Gastrocnemius medialis (tissue), 4 donors: ENCODE measurements at regions not wholly inside any gene's neighbourhood (a gene's known extent, or its start where the extent isn't known, plus 50 kb on each side); places are given as distances from the start of the nearest gene placed in this dataset.

Experiments
- ATAC-seq, 2 donors: fragments of 150-250 bp; one replicate each; pipeline ENCODE4 v1.9.1; 2016
- DNase-seq, 2 donors: peaks; one replicate each; pipeline ENCODE4 v3.0.0-alpha.2; 2019
- H3K27ac ChIP-seq, 4 donors: fragments of 200-600 bp; sonication (generic); 1 replicate in 1 of 4; 2 replicates in 3 of 4; pipeline ENCODE4 v1.5.1; 2016 to 2018; ENCODE audit warnings: mild to moderate bottlenecking in 2 of 4, moderate library complexity in 1 of 4
- H3K27me3 ChIP-seq, 3 donors: fragments of 200-600 bp; sonication (generic) in 2 of 3; 1 replicate in 1 of 3; 2 replicates in 2 of 3; pipeline versions ENCODE4 v1.5.1 to v1.6.0; 2016 to 2019; ENCODE audit warnings: mild to moderate bottlenecking in 1 of 3, moderate library complexity in 1 of 3
- H3K36me3 ChIP-seq, 2 donors: fragments of 200-600 bp; sonication (generic) in 1 of 2; one replicate each; pipeline ENCODE4 v1.5.1; 2017 to 2018
- H3K4me1 ChIP-seq, 2 donors: fragments of 200-600 bp; sonication (generic) in 1 of 2; one replicate each; pipeline ENCODE4 v1.5.1; 2016 to 2017; ENCODE audit warnings: mild to moderate bottlenecking in 2 of 2
- H3K4me3 ChIP-seq, 4 donors: fragments of 200-600 bp; sonication (generic) in 3 of 4; 1 replicate in 1 of 4; 2 replicates in 3 of 4; pipeline ENCODE4 v1.5.1; 2016 to 2019; ENCODE audit warnings: mild to moderate bottlenecking in 2 of 4
- H3K9me3 ChIP-seq, 3 donors: fragments of 200-600 bp; sonication (generic) in 2 of 3; 1 replicate in 1 of 3; 2 replicates in 2 of 3; pipeline ENCODE4 v1.5.1; 2016 to 2019
- POLR2A ChIP-seq, 2 donors: fragments of 450-650 bp; IDR thresholded peaks; one replicate each; pipeline ENCODE4 v1.6.1; 2017; ENCODE audit warnings: antibody characterized with exemption in 2 of 2, mild to moderate bottlenecking in 2 of 2, moderate library complexity in 2 of 2
- in situ Hi-C, 4 donors: fragments of 200-750 bp; cut with MboI; loops; one replicate each; pipeline versions ENCODE4 v1.15.0 to v1.8.0; 2017; ENCODE audit warnings: low sequenced_read_pairs in 4 of 4
- intact Hi-C: fragments of 100-400 bp; cut with DNase I; formaldehyde crosslinking; loops from one replicate; pipeline ENCODE4 v1.15.1; 2023; ENCODE audit warnings: low total_unique reads
- TF ChIP-seq, protein P1 (sequence below), 5 experiments: fragments of 450-650 bp in 3 of 5; fragments of 200-600 bp in 2 of 5; sonication (generic) in 2 of 5; IDR thresholded peaks in 4 of 5; conservative IDR thresholded peaks in 1 of 5; 1 replicate in 4 of 5; 2 replicates in 1 of 5; pipeline ENCODE4 v1.5.1; 2016 to 2019; ENCODE audit warnings: antibody characterized with exemption in 5 of 5, mild to moderate bottlenecking in 3 of 5, moderate library complexity in 3 of 5

DNA sequence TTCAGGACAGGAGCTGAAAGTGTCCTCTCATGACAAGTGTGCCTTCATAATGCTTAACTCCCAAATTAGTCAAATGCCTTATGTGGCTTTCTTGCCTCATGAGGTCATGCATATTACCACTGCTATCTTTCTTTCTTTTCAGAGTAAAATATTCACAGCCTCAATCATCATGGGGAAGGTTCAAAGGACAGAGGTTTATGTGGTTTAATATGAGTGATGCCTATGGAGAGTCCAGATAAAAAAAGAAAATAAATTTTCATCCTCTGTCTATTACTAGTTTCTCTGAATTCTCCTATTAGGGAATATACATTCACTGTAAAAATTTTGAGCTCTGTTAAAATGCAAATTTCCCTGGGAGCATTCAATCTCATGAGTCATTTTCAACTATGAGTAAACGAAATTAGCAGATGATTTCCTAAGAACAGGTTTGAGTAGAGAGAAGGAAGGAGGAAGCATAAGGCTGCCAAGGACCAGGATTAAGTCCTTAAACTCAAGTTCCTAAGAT, 396.9 kb upstream of the ADGRB3 start:
- Histone ChIP-seq H3K4me1 (no peaks in the 10 kb centered on the region), H3K36me3 (no peaks in the 10 kb centered on the region), H3K27me3 (no peaks in the 10 kb centered on the region), H3K27ac (no peak overlapping the region), H3K4me3 (no peak overlapping the region), H3K9me3 (no peaks in the 10 kb centered on the region)
- no peak for ATAC-seq
- intact Hi-C loops: no loop called here
- no peak for TF ChIP-seq POLR2A (IDR thresholded peaks at IDR 0.05)
- TF ChIP-seq, protein P1, sequence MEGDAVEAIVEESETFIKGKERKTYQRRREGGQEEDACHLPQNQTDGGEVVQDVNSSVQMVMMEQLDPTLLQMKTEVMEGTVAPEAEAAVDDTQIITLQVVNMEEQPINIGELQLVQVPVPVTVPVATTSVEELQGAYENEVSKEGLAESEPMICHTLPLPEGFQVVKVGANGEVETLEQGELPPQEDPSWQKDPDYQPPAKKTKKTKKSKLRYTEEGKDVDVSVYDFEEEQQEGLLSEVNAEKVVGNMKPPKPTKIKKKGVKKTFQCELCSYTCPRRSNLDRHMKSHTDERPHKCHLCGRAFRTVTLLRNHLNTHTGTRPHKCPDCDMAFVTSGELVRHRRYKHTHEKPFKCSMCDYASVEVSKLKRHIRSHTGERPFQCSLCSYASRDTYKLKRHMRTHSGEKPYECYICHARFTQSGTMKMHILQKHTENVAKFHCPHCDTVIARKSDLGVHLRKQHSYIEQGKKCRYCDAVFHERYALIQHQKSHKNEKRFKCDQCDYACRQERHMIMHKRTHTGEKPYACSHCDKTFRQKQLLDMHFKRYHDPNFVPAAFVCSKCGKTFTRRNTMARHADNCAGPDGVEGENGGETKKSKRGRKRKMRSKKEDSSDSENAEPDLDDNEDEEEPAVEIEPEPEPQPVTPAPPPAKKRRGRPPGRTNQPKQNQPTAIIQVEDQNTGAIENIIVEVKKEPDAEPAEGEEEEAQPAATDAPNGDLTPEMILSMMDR (IDR thresholded peaks at IDR 0.05 in 4 of 5, conservative IDR thresholded peaks at IDR 0.05 in 1 of 5): no peak
- no peak for DNase-seq
- in situ Hi-C loops: no loop called here

DNA sequence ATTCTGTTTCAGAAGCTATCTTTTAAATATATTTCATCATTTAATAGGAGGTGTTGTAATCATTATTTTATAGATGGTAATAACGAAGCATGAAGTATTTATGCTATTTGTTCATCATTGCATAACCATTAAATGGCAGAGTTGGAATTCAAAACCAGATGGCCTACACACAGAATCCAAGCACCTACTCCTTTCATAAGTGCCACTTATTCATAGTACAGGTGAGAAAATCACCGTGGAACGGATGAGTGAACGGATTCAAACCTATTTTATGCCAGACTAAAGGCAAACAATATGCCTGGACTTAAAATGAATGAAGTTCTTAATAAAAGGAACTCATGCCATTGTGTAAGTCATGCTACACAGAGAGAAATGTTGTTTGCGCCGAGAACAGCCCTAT, 397.9 kb upstream of the ADGRB3 start:
- no peaks in the 10 kb centered on the region for H3K36me3 ChIP-seq
- ATAC-seq (no peak), DNase-seq (no peak)
- H3K9me3 ChIP-seq: no peaks in the 10 kb centered on the region
- no peak for TF ChIP-seq POLR2A (IDR thresholded peaks at IDR 0.05)
- TF ChIP-seq, protein P1 (IDR thresholded peaks at IDR 0.05 in 4 of 5, conservative IDR thresholded peaks at IDR 0.05 in 1 of 5): no peak
- no peaks in the 10 kb centered on the region for H3K4me1 ChIP-seq
- no peak overlapping the region for H3K4me3 ChIP-seq
- H3K27ac ChIP-seq: no peak overlapping the region
- intact Hi-C loops: no loop called here
- no peaks in the 10 kb centered on the region for H3K27me3 ChIP-seq
- in situ Hi-C loops: no loop called here

DNA sequence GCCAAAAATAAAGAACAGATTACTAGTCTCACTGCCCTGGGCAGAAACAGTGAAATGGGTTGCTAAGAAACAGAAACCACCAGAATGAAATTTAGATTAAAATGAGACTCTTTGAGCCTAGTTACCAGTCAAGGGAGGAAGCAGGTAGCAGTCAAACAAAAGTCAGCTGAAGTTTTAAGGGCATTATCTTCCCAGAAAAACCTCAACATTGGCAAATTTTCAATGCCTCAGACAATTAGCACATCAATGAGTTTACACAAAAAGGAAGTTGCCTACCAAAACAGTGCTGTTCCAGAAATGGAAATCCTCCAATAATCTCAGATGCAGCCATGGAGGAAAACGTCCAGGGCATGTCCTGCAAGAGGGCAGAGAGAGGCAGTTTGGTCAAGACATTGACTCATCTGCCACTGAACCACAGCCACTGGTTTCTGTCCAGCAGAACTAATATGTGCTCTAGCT, 399.7 kb upstream of the ADGRB3 start:
- TF ChIP-seq POLR2A (IDR thresholded peaks at IDR 0.05): no peak
- TF ChIP-seq, protein P1 (IDR thresholded peaks at IDR 0.05 in 4 of 5, conservative IDR thresholded peaks at IDR 0.05 in 1 of 5): no peak
- DNase-seq (no peak), ATAC-seq (no peak)
- Histone ChIP-seq H3K4me1 (no peaks in the 10 kb centered on the region), H3K27ac (no peak overlapping the region), H3K4me3 (no peak overlapping the region), H3K9me3 (no peaks in the 10 kb centered on the region), H3K27me3 (no peaks in the 10 kb centered on the region), H3K36me3 (no peaks in the 10 kb centered on the region)
- intact Hi-C loops (no loop called here), in situ Hi-C loops (no loop called here)

DNA sequence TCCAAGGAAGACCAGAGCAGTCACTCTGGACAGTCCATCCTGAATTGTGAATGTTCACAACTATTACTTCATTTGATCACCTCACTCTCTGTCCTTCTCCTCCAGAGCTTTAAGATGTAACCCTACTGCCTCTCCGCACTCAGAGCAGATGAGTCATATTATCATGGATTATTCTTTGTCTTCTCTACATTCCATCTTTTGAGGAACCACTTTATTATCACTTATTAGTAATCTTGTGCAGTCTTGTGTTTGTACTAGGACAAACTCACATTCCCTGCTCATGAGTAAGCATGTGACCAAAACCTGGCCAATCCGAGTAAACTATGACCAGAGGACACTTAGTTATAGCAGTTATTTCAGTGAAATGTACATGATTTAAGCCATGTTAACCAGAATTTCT, 401.5 kb upstream of the ADGRB3 start:
- Histone ChIP-seq H3K4me1 (no peaks in the 10 kb centered on the region), H3K27ac (no peak overlapping the region), H3K9me3 (no peaks in the 10 kb centered on the region), H3K36me3 (no peaks in the 10 kb centered on the region), H3K4me3 (no peak overlapping the region), H3K27me3 (no peaks in the 10 kb centered on the region)
- intact Hi-C loops: no loop called here
- in situ Hi-C loops: no loop called here
- TF ChIP-seq POLR2A (IDR thresholded peaks at IDR 0.05): no peak
- TF ChIP-seq, protein P1 (IDR thresholded peaks at IDR 0.05 in 4 of 5, conservative IDR thresholded peaks at IDR 0.05 in 1 of 5): no peak
- no peak for DNase-seq
- ATAC-seq: no peak

DNA sequence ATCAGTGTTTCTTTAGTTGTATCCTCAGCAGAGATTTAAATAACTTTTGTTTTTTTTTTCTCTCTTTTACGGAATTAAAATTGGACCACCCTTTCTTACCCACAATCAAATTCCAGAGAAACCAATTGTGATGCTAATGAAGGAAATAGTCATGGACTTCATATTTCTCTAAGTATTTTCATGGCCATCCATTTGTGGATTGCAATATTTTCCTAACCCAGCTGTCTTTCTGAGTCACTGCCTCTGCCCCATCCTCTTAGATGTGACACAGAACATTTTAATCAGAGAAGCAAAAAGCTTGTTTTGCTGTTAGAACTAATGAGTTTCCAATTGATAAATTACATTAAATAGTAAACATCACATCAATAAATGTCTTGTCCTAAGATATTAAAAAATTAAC, 405.5 kb upstream of the ADGRB3 start:
- H3K4me1 ChIP-seq: no peaks in the 10 kb centered on the region
- intact Hi-C loops (no loop called here), in situ Hi-C loops (no loop called here)
- no peak overlapping the region for H3K4me3 ChIP-seq
- TF ChIP-seq, protein P1 (IDR thresholded peaks at IDR 0.05 in 4 of 5, conservative IDR thresholded peaks at IDR 0.05 in 1 of 5): no peak
- TF ChIP-seq POLR2A (IDR thresholded peaks at IDR 0.05): no peak
- ATAC-seq (no peak), DNase-seq (no peak)
- H3K36me3 ChIP-seq: no peaks in the 10 kb centered on the region
- no peaks in the 10 kb centered on the region for H3K9me3 ChIP-seq
- no peak overlapping the region for H3K27ac ChIP-seq
- H3K27me3 ChIP-seq: no peaks in the 10 kb centered on the region
